Spleen (tissue), 7 donors: ENCODE measurements at regions not wholly inside any gene's neighbourhood (a gene's known extent, or its start where the extent isn't known, plus 50 kb on each side); places are given as distances from the start of the nearest gene placed in this dataset.

Source experiments
- CTCF ChIP-seq, 11 experiments: fragments of 200-600 bp in 7 of 11; fragments of 450-650 bp in 4 of 11; sonication (generic) in 4 of 11; IDR thresholded peaks in 8 of 11; conservative IDR thresholded peaks in 3 of 11; 1 replicate in 7 of 11; 2 replicates in 4 of 11; pipeline versions ENCODE4 v1.4.0 to v1.8.0; 2016 to 2021; ENCODE audit warnings: antibody characterized with exemption in 11 of 11, inconsistent platforms in 4 of 11, mild to moderate bottlenecking in 1 of 11
- POLR2A ChIP-seq, 3 donors: fragments of 450-650 bp; IDR thresholded peaks; one replicate each; pipeline ENCODE4 v1.5.1; 2017; ENCODE audit warnings: antibody characterized with exemption in 3 of 3, mild to moderate bottlenecking in 1 of 3
- donor health status: DM: no; HTN: no; CAD: no; lungs with moderate emphysema.
- donor health status: DM: no; HTN: no; CAD: no.
- donor health status: DM: no; HTN: no; CAD: no.

- TF ChIP-seq CTCF (IDR thresholded peaks at IDR 0.05 in 8 of 11, conservative IDR thresholded peaks at IDR 0.05 in 3 of 11) (no peak), POLR2A (IDR thresholded peaks at IDR 0.05) (no peak)
These were observed 706.8 kb upstream of the ANO3 start for GRCh38 chr11:25625094-25625493.
